AML-193 (cell line): ENCODE measurements at regions not wholly inside any gene's neighbourhood (a gene's known extent, or its start where the extent isn't known, plus 50 kb on each side); places are given as distances from the start of the nearest gene placed in this dataset.
"Not testable (repeated sequence)": the region's sequence is repeated elsewhere in the genome, so short reads cannot be mapped to it uniquely, and the experiment has no call there.

Experiments used
- DNase-seq, 2 experiments: peaks; one replicate each; lab custom pipeline; 2025; lab: John Stamatoyannopoulos, UW

GRCh38 chr7:145464287-145464686 lies 628.4 kb upstream of the TPK1 start:
- no peak for DNase-seq

- no peak for DNase-seq
Measured at GRCh38 chr7:145462463-145462862, 626.6 kb upstream of the TPK1 start.

- DNase-seq: no peak
Measured at GRCh38 chr7:145434811-145435210, 599.0 kb upstream of the TPK1 start.

GRCh38 chr7:145431834-145432233 lies 596.0 kb upstream of the TPK1 start:
- DNase-seq: no peak

- DNase-seq: not testable (repeated sequence)
Measured at GRCh38 chr7:145418481-145418880, 582.6 kb upstream of the TPK1 start.

- no peak for DNase-seq
Measured at GRCh38 chr7:145411066-145411465, 575.2 kb upstream of the TPK1 start.

- no peak for DNase-seq
Measured at GRCh38 chr7:145398758-145399157, 562.9 kb upstream of the TPK1 start.

GRCh38 chr7:145394126-145394525 lies 558.3 kb upstream of the TPK1 start:
- DNase-seq: no peak

GRCh38 chr7:145382762-145383161 lies 546.9 kb upstream of the TPK1 start:
- DNase-seq: no peak

- no peak for DNase-seq
Measured at GRCh38 chr7:145378197-145378596, 542.3 kb upstream of the TPK1 start.

GRCh38 chr7:145360511-145361100 lies 524.8 kb upstream of the TPK1 start:
- DNase-seq: no peak

- no peak for DNase-seq
Measured at GRCh38 chr7:145350334-145350733, 514.5 kb upstream of the TPK1 start.

GRCh38 chr7:145349452-145349851 lies 513.6 kb upstream of the TPK1 start:
- DNase-seq: not testable (repeated sequence)

GRCh38 chr7:145347271-145347670 lies 511.4 kb upstream of the TPK1 start:
- DNase-seq: no peak

GRCh38 chr7:145339319-145339718 lies 503.5 kb upstream of the TPK1 start:
- no peak for DNase-seq

GRCh38 chr7:145331522-145331921 lies 495.7 kb upstream of the TPK1 start:
- DNase-seq: no peak

GRCh38 chr7:145331076-145331475 lies 495.2 kb upstream of the TPK1 start:
- DNase-seq: no peak

GRCh38 chr7:145327646-145328045 lies 491.8 kb upstream of the TPK1 start:
- no peak for DNase-seq

GRCh38 chr7:145324081-145324480 lies 488.2 kb upstream of the TPK1 start:
- no peak for DNase-seq

- no peak for DNase-seq
Measured at GRCh38 chr7:145313551-145313950, 477.7 kb upstream of the TPK1 start.

GRCh38 chr7:145293754-145294153 lies 457.9 kb upstream of the TPK1 start:
- no peak for DNase-seq

- no peak for DNase-seq
Measured at GRCh38 chr7:145293228-145293701, 457.4 kb upstream of the TPK1 start.

- no peak for DNase-seq
Measured at GRCh38 chr7:145289384-145289783, 453.5 kb upstream of the TPK1 start.

GRCh38 chr7:145276118-145276517 lies 440.3 kb upstream of the TPK1 start:
- DNase-seq: no peak
